Heart left ventricle (tissue), 16 donors: ENCODE measurements at regions not wholly inside any gene's neighbourhood (a gene's known extent, or its start where the extent isn't known, plus 50 kb on each side); places are given as distances from the start of the nearest gene placed in this dataset.
A peak's percentile ranks its signal among the peaks of the same experiment; 100 is the strongest.

Source experiments
- ATAC-seq, 4 donors: fragments of 200-7000 bp; cut with Tn5 transposase; one replicate each; pipeline ENCODE4 v1.9.1; 2020 to 2022; ENCODE audit warnings: moderate library complexity in 4 of 4, mild to moderate bottlenecking in 3 of 4, moderate number of reproducible peaks in 1 of 4
- DNase-seq, 5 donors: peaks; one replicate each; pipeline ENCODE4 v3.0.0-alpha.2; 2020
- H3K27ac ChIP-seq, 12 donors: fragments of 200-600 bp; sonication (generic) in 4 of 12; one replicate each; pipeline versions ENCODE4 v1.5.0 to v1.8.0; 2016 to 2022; ENCODE audit warnings: mild to moderate bottlenecking in 2 of 12
- H3K27me3 ChIP-seq, 9 donors: fragments of 200-600 bp; sonication (generic) in 2 of 9; one replicate each; pipeline versions ENCODE4 v1.5.1 to v1.8.0; 2016 to 2022; ENCODE audit warnings: mild to moderate bottlenecking in 3 of 9
- H3K36me3 ChIP-seq, 9 donors: fragments of 200-600 bp; sonication (generic) in 2 of 9; one replicate each; pipeline versions ENCODE4 v1.5.0 to v1.8.0; 2018 to 2022; ENCODE audit warnings: mild to moderate bottlenecking in 2 of 9
- H3K4me1 ChIP-seq, 12 donors: fragments of 200-600 bp; sonication (generic) in 4 of 12; one replicate each; pipeline versions ENCODE4 v1.5.0 to v1.8.0; 2016 to 2022; ENCODE audit warnings: mild to moderate bottlenecking in 3 of 12
- H3K4me3 ChIP-seq, 12 donors: fragments of 200-600 bp; sonication (generic) in 4 of 12; one replicate each; pipeline versions ENCODE4 v1.5.0 to v1.8.0; 2017 to 2022; ENCODE audit warnings: mild to moderate bottlenecking in 9 of 12, moderate library complexity in 4 of 12
- H3K9me3 ChIP-seq, 12 donors: fragments of 200-600 bp; sonication (generic) in 4 of 12; one replicate each; pipeline versions ENCODE4 v1.5.0 to v1.8.0; 2016 to 2022; ENCODE audit warnings: mild to moderate bottlenecking in 1 of 12
- POLR2A ChIP-seq, 2 donors: fragments of 450-650 bp; IDR thresholded peaks; one replicate each; pipeline ENCODE4 v1.6.1; 2017; ENCODE audit warnings: antibody characterized with exemption in 2 of 2, mild to moderate bottlenecking in 2 of 2, moderate library complexity in 2 of 2
- WGBS, 4 donors: extraction: QIAGEN DNeasy Blood & Tissue Kit in 2 of 4; methylation state at CpG; one replicate each; pipeline versions ENCODE4 v1.1.5 to v1.1.7; 2013 to 2018; 5-methylcytosine and 5-hydroxymethylcytosine counted together
- intact Hi-C, 10 donors: fragments of 100-400 bp; cut with DNase I; formaldehyde crosslinking; loops; one replicate each; pipeline versions ENCODE4 v1.11.1 to v1.14.2; 2022
- TF ChIP-seq, protein P1 (sequence below), 12 donors: fragments of 200-600 bp; sonication (generic) in 4 of 12; IDR thresholded peaks; one replicate each; pipeline versions ENCODE4 v1.5.0 to v1.8.0; 2018 to 2022; ENCODE audit warnings: antibody characterized with exemption in 12 of 12, mild to moderate bottlenecking in 5 of 12
- donor health status: ischemic (EF 13 %, LVEDD 7.1; RV severe dilation, severe dysfunction).
- donor health status: healthy with polysubstance abuse.
- donor health status: DM: no; HTN: yes; CAD: no.
- donor health status: DM: no; HTN: no; CAD: no.
- donor health status: ischemic (EF 25% LVEDD 6.9; RV normal size, moderate dysfunction).
- donor health status: ischemic (EF 25% LVEDD 5.7; RV mildly dilated, moderate dysfunction).
- donor health status: healthy.
- donor health status: DM: yes; HTN: yes; CAD: no.
- donor health status: ischemic (EF 35%, LVEDD 5.7; RV mildly dilated, moderate dysfunction).
- donor health status: nonischemic (EF 11% LVEDD 7.7; RV severe dilation, severe dysfunction).
- donor health status: DM: yes; HTN: yes; CAD: no.
- donor health status: PGD.
- donor health status: ischemic (EF 29% LVEDD 5.4; RV normal size, mild dysfunction).
- donor health status: nonischemic (EF 23%, LVEDD 6.1; RV moderate dilation, normal function).

GRCh38 chr10:3877211-3878000 lies 92.4 kb upstream of the KLF6 start:
- WGBS, 4 donors: 79 to 86% (median 82%) methylated on average over 4 of the region's 4 CpGs
- H3K4me3 ChIP-seq: peak overlapping the region in 1 of 12 donors; percentile 5
- no peaks in the 10 kb centered on the region for H3K36me3 ChIP-seq
- peaks cover 0 to 54% (median 5%) of the 10 kb centered on the region in 12 donors for H3K4me1 ChIP-seq
- no peak for TF ChIP-seq POLR2A (IDR thresholded peaks at IDR 0.05)
- TF ChIP-seq, protein P1, sequence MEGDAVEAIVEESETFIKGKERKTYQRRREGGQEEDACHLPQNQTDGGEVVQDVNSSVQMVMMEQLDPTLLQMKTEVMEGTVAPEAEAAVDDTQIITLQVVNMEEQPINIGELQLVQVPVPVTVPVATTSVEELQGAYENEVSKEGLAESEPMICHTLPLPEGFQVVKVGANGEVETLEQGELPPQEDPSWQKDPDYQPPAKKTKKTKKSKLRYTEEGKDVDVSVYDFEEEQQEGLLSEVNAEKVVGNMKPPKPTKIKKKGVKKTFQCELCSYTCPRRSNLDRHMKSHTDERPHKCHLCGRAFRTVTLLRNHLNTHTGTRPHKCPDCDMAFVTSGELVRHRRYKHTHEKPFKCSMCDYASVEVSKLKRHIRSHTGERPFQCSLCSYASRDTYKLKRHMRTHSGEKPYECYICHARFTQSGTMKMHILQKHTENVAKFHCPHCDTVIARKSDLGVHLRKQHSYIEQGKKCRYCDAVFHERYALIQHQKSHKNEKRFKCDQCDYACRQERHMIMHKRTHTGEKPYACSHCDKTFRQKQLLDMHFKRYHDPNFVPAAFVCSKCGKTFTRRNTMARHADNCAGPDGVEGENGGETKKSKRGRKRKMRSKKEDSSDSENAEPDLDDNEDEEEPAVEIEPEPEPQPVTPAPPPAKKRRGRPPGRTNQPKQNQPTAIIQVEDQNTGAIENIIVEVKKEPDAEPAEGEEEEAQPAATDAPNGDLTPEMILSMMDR (IDR thresholded peaks at IDR 0.05): peak in 1 of 12 donors; percentile 6
- no peaks in the 10 kb centered on the region for H3K9me3 ChIP-seq
- peak in 1 of 4 donors; percentile 33 for ATAC-seq
- intact Hi-C loops: no loop called here
- DNase-seq: no peak
- H3K27ac ChIP-seq: peak overlapping the region in 2 of 12 donors; percentile 8 to 83
- H3K27me3 ChIP-seq: no peaks in the 10 kb centered on the region

DNA sequence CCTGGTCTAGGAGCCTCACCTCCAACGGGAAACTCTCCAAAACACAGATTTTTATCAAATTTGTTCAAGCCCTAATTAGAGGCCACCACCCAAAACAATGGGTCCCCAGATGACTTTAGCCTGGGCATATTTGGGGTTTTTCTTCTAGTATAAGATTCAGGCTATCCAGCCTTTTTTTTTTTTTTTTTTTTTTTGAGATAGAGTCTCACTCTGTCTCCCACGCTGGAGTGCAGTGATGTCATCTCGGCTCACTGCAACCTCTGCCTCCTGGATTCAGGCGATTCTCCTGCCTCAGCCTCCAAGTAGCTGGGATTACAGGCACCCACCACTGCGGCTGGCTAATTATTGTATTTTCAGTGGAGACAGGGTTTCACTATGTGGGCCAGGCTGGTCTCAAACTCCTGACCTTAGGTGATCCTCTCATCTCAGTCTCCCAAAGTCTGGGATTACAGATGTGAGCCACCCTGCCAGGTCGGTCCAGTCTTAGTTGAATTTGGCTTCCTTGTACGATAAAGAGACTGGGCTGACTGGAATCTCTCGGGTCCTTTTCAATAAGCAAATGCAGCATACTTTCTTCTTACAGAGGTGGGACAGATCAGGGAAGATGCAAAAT lies 91.4 kb upstream of the KLF6 start:
- DNase-seq (no peak), ATAC-seq (no peak)
- intact Hi-C loops: no loop called here
- WGBS, 4 donors: 85 to 89% (median 89%) methylated on average over 8 of the region's 8 CpGs
- Histone ChIP-seq H3K36me3 (no peaks in the 10 kb centered on the region), H3K4me3 (no peak overlapping the region), H3K9me3 (no peaks in the 10 kb centered on the region), H3K27me3 (no peaks in the 10 kb centered on the region), H3K27ac (peak overlapping the region in 2 of 12 donors; percentile 18 to 83), H3K4me1 (peaks cover 0 to 57% (median 5%) of the 10 kb centered on the region in 12 donors)
- TF ChIP-seq POLR2A (IDR thresholded peaks at IDR 0.05): no peak
- TF ChIP-seq, protein P1 (IDR thresholded peaks at IDR 0.05): no peak

- no peaks in the 10 kb centered on the region for H3K36me3 ChIP-seq
- peak overlapping the region in 2 of 12 donors; percentile 18 to 83 for H3K27ac ChIP-seq
- intact Hi-C loops: no loop called here
- no peaks in the 10 kb centered on the region for H3K9me3 ChIP-seq
- TF ChIP-seq, protein P1 (IDR thresholded peaks at IDR 0.05): no peak
- no peak for TF ChIP-seq POLR2A (IDR thresholded peaks at IDR 0.05)
- no peak overlapping the region for H3K4me3 ChIP-seq
- ATAC-seq: no peak
- 87 to 98% (median 94%) methylated on average over 3 of the region's 3 CpGs for WGBS, 4 donors
- peaks cover 0 to 57% (median 5%) of the 10 kb centered on the region in 12 donors for H3K4me1 ChIP-seq
- H3K27me3 ChIP-seq: no peaks in the 10 kb centered on the region
- DNase-seq: no peak
These were observed 90.8 kb upstream of the KLF6 start for GRCh38 chr10:3875842-3876235.
